A673 (cell line): ENCODE measurements at regions not wholly inside any gene's neighbourhood (a gene's known extent, or its start where the extent isn't known, plus 50 kb on each side); places are given as distances from the start of the nearest gene placed in this dataset.

Experiments
- BruUV-seq: library from RNA; stranded (reverse); fragments of 400-500 nt; replicated peaks from 2 replicates; lab custom pipeline; 2021; lab: Mats Ljungman, UMichigan
- CTCF ChIA-PET: fragments of 300-600 bp; sonication (Branson Sonifier 250); formaldehyde crosslinking; loops from one replicate; lab custom pipeline; 2022; ENCODE audit warnings: antibody characterized with exemption; lab: Charles Lee
- POLR2A ChIA-PET: fragments of 300-600 bp; sonication (Branson Sonifier 250); formaldehyde crosslinking; loops from one replicate; lab custom pipeline; 2022; ENCODE audit warnings: antibody characterized with exemption; ENCODE audit not compliant: low non-redundant PET; lab: Charles Lee
- DNase-seq: peaks from one replicate; pipeline ENCODE4 v3.0.0-alpha.2; 2015; ENCODE audit warnings: low spot score
- H3K27ac ChIP-seq: fragments of 200-600 bp; sonication (generic); 2 replicates; pipeline ENCODE4 v1.5.1; 2016; ENCODE audit warnings: mixed run types, low read depth, mild to moderate bottlenecking, mixed read lengths, antibody characterized with exemption, low read length; ENCODE audit not compliant: poor library complexity, severe bottlenecking
- H3K27me3 ChIP-seq: fragments of 200-600 bp; sonication (generic); replicated peaks from 2 replicates; pipeline ENCODE4 v1.6.1; 2017; ENCODE audit warnings: mixed run types, low read depth, mild to moderate bottlenecking, mixed read lengths, antibody characterized with exemption, low read length; ENCODE audit not compliant: insufficient read depth, poor library complexity
- H3K36me3 ChIP-seq: fragments of 200-600 bp; sonication (generic); 2 replicates; pipeline ENCODE4 v1.6.1; 2016; ENCODE audit warnings: mixed run types, mild to moderate bottlenecking, mixed read lengths, antibody characterized with exemption, low read length; ENCODE audit not compliant: insufficient read depth, poor library complexity, severe bottlenecking
- H3K4me1 ChIP-seq: fragments of 200-600 bp; sonication (generic); 2 replicates; pipeline ENCODE4 v1.6.1; 2017; ENCODE audit warnings: mixed run types, mild to moderate bottlenecking, mixed read lengths, antibody characterized with exemption, low read length; ENCODE audit not compliant: insufficient read depth, poor library complexity, severe bottlenecking
- H3K4me3 ChIP-seq: fragments of 200-600 bp; sonication (generic); 2 replicates; pipeline ENCODE4 v1.5.1; 2016; ENCODE audit warnings: low read depth, mixed run types, mild to moderate bottlenecking, mixed read lengths, low read length; ENCODE audit not compliant: poor library complexity, severe bottlenecking
- H3K9me3 ChIP-seq: fragments of 200-600 bp; sonication (generic); 2 replicates; pipeline ENCODE4 v1.6.1; 2016; ENCODE audit warnings: mixed run types, low read depth, mild to moderate bottlenecking, mixed read lengths, antibody characterized with exemption, low read length; ENCODE audit not compliant: poor library complexity, severe bottlenecking
- EZH2 ChIP-seq: fragments of 200-600 bp; sonication (generic); IDR thresholded peaks from 2 replicates; pipeline ENCODE4 v1.6.1; 2017; ENCODE audit warnings: borderline replicate concordance, low read depth, mild to moderate bottlenecking, mixed read lengths, antibody characterized with exemption, low read length; ENCODE audit not compliant: poor library complexity, severe bottlenecking
- intact Hi-C: fragments of 100-400 bp; cut with micrococcal nuclease; formaldehyde crosslinking; loops from one replicate; pipeline ENCODE4 v1.10.0; 2022; ENCODE audit not compliant: unreplicated experiment
- TF ChIP-seq, protein P1 (sequence below): fragments of 300-800, 200-600 bp; sonication (generic); conservative IDR thresholded peaks from 2 replicates; pipeline ENCODE4 v1.5.1; 2017; ENCODE audit warnings: low read depth, mild to moderate bottlenecking, antibody characterized with exemption, low read length, moderate library complexity, mixed read lengths

DNA sequence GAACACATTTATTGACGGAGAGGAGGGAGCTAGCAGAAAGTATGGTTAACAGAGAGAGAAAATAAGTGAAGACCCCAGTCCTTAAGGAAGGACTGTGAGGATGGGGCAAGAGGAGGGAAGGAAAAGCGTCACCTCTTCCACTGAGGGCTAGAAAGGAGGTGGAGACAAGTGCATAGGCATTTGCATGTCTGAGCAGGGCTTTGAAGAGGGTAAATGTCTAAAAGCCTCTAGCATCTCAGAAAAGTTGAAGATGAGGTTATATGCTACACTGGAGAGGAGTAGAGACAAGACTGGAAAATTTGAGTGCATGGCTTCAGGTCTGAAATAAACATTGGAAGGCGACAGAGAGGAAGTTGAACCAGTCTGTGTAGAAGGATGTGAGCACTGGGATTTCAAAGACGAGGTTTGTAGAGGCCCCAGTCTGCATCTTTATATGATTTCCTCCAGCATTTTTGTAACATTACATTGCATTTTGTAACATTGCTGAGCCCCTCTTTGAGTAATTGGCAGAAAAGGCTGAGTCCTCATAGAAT, 98.5 kb upstream of the IFNG-AS1 start:
- POLR2A ChIA-PET: no interaction called here
- intact Hi-C loops: no loop called here
- CTCF ChIA-PET: no interaction called here
- no TSS peak for BruUV-seq
- Histone ChIP-seq H3K36me3 (no peaks in the 10 kb centered on the region), H3K9me3 (no peaks in the 10 kb centered on the region), H3K27me3 (peaks cover 25% of the 10 kb centered on the region), H3K27ac (no peak overlapping the region), H3K4me1 (no peaks in the 10 kb centered on the region), H3K4me3 (no peak overlapping the region)
- DNase-seq: no peak
- no peak for TF ChIP-seq EZH2
- TF ChIP-seq, protein P1, sequence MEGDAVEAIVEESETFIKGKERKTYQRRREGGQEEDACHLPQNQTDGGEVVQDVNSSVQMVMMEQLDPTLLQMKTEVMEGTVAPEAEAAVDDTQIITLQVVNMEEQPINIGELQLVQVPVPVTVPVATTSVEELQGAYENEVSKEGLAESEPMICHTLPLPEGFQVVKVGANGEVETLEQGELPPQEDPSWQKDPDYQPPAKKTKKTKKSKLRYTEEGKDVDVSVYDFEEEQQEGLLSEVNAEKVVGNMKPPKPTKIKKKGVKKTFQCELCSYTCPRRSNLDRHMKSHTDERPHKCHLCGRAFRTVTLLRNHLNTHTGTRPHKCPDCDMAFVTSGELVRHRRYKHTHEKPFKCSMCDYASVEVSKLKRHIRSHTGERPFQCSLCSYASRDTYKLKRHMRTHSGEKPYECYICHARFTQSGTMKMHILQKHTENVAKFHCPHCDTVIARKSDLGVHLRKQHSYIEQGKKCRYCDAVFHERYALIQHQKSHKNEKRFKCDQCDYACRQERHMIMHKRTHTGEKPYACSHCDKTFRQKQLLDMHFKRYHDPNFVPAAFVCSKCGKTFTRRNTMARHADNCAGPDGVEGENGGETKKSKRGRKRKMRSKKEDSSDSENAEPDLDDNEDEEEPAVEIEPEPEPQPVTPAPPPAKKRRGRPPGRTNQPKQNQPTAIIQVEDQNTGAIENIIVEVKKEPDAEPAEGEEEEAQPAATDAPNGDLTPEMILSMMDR: no peak

DNA sequence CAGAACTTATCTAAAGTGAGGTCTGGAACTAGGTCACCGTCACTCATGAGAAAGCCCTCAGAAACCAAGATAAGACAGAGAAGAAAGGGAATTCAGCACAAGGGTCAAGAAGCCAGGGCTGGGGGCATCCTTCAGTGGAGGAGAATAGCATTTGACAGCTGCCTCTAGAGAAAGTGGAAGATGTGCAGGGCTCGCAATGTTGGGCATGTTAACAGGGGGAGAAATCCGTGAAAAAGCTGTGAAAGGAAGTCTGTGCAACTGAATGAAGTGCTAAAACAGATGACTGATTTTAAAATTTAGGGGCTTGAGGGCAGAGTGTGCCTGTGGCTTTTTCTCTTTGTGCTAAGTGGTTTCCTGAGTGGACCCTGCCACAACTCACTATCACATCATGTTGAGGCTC, 97.7 kb upstream of the IFNG-AS1 start:
- H3K9me3 ChIP-seq: no peaks in the 10 kb centered on the region
- H3K27me3 ChIP-seq: peaks cover 23% of the 10 kb centered on the region
- no peak overlapping the region for H3K27ac ChIP-seq
- no peak overlapping the region for H3K4me3 ChIP-seq
- no peaks in the 10 kb centered on the region for H3K4me1 ChIP-seq
- CTCF ChIA-PET: no interaction called here
- POLR2A ChIA-PET: no interaction called here
- TF ChIP-seq, protein P1: no peak
- no peak for TF ChIP-seq EZH2
- intact Hi-C loops: no loop called here
- no peak for DNase-seq
- H3K36me3 ChIP-seq: no peaks in the 10 kb centered on the region
- BruUV-seq: no TSS peak

DNA sequence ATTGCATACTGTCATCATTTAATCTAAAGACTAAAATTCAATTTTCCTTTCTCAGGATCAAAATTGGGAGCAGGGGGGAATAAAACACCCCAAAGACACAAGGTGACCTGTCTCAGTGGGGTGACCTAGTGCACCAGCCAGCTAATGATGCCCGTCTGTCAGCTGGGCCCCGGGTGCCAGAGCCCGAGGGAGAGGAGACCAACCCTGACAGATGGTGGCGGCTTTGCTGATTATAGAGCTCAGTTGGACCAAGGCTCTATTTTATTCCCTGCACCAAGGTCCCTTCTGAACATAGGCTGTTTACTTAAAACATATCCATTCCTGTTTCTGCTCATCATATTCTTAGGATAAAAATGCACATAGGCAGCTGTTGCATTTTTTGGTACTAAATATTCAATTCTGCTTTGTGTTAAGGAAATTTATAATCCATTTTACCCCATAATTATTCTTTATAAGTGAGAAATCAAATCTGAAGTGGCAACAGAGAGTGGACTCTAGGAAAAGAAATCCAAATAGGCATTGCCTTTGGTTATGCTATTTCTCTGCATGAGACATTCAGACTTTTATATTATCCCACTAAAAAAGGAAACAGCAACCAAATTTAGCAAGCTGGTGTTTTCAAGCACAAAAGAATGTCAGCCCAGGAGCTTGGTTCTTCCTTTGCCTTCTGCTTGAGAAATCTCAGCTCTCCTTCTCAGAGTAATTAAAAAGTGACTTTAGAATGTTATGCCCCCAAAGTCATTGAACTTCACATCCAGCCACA, 96.8 kb upstream of the IFNG-AS1 start:
- Histone ChIP-seq H3K4me1 (no peaks in the 10 kb centered on the region), H3K36me3 (no peaks in the 10 kb centered on the region), H3K9me3 (no peaks in the 10 kb centered on the region), H3K27me3 (peaks cover 23% of the 10 kb centered on the region), H3K4me3 (no peak overlapping the region), H3K27ac (no peak overlapping the region)
- DNase-seq: no peak
- intact Hi-C loops: no loop called here
- no TSS peak for BruUV-seq
- CTCF ChIA-PET: no interaction called here
- no peak for TF ChIP-seq EZH2
- TF ChIP-seq, protein P1: no peak
- POLR2A ChIA-PET: no interaction called here
